Osteoblast (primary cell): ENCODE measurements at regions not wholly inside any gene's neighbourhood (a gene's known extent, or its start where the extent isn't known, plus 50 kb on each side); places are given as distances from the start of the nearest gene placed in this dataset.
"Not testable (repeated sequence)": the region's sequence is repeated elsewhere in the genome, so short reads cannot be mapped to it uniquely, and the experiment has no call there.

Experiments
- DNase-seq: peaks from one replicate; pipeline ENCODE4 v3.0.0; 2011; ENCODE audit warnings: low spot score, mixed read lengths; ENCODE audit not compliant: insufficient read length; ENCODE audit errors: missing footprints
- H2AFZ ChIP-seq: 2 replicates; pipeline ENCODE4 v1.6.0; 2011; ENCODE audit warnings: mild to moderate bottlenecking, low read length
- H3K27ac ChIP-seq: 2 replicates; pipeline ENCODE4 v1.5.1; 2011; ENCODE audit warnings: mild to moderate bottlenecking, low read depth, low read length, moderate library complexity
- H3K27me3 ChIP-seq: 2 replicates; pipeline ENCODE4 v1.6.0; 2012; ENCODE audit warnings: mild to moderate bottlenecking, control low read depth, inconsistent platforms, low read length, moderate library complexity; ENCODE audit not compliant: insufficient read depth
- H3K36me3 ChIP-seq: 2 replicates; pipeline ENCODE4 v1.5.1; 2011; ENCODE audit warnings: mild to moderate bottlenecking, low read length, control low read depth, moderate library complexity; ENCODE audit not compliant: insufficient read depth
- H3K4me1 ChIP-seq: 2 replicates; pipeline ENCODE4 v1.5.1; 2011; ENCODE audit warnings: mild to moderate bottlenecking, low read length, control low read depth, moderate library complexity; ENCODE audit not compliant: insufficient read depth
- H3K4me2 ChIP-seq: 2 replicates; pipeline ENCODE4 v1.6.0; 2011; ENCODE audit warnings: mild to moderate bottlenecking, low read length; ENCODE audit not compliant: insufficient read depth
- H3K4me3 ChIP-seq: fragments of 200-600 bp; sonication (generic); 3 replicates; pipeline ENCODE4 v1.5.1; 2012; ENCODE audit warnings: mild to moderate bottlenecking, low read length, inconsistent platforms; ENCODE audit not compliant: insufficient read depth
- H3K79me2 ChIP-seq: 2 replicates; pipeline ENCODE4 v1.6.0; 2012; ENCODE audit warnings: mild to moderate bottlenecking, low read length, control low read depth, inconsistent platforms; ENCODE audit not compliant: insufficient read depth
- H3K9me3 ChIP-seq: 2 replicates; pipeline ENCODE4 v1.5.1; 2011; ENCODE audit warnings: low read depth, low read length, control low read depth
- H4K20me1 ChIP-seq: 2 replicates; pipeline ENCODE4 v1.6.0; 2012; ENCODE audit warnings: mild to moderate bottlenecking, low read length, control low read depth; ENCODE audit not compliant: insufficient read depth
- CTCF ChIP-seq: IDR thresholded peaks from 2 replicates; pipeline ENCODE4 v1.5.1; 2011; ENCODE audit warnings: mild to moderate bottlenecking, low read depth, low read length, moderate library complexity; ENCODE audit errors: extremely low read depth

- no peaks in the 10 kb centered on the region for H3K9me3 ChIP-seq
- H4K20me1 ChIP-seq: no peaks in the 10 kb centered on the region
- no peak overlapping the region for H2AFZ ChIP-seq
- no peak for DNase-seq
- peak overlapping the region; percentile 18 for H3K4me2 ChIP-seq
- peaks cover 7% of the 10 kb centered on the region for H3K27me3 ChIP-seq
- H3K27ac ChIP-seq: no peak overlapping the region
- no peaks in the 10 kb centered on the region for H3K4me1 ChIP-seq
- no peak overlapping the region for H3K4me3 ChIP-seq
- TF ChIP-seq CTCF: peak; percentile 54
- no peaks in the 10 kb centered on the region for H3K79me2 ChIP-seq
- no peaks in the 10 kb centered on the region for H3K36me3 ChIP-seq
Measured at GRCh38 chr5:21654-22233, 70.2 kb upstream of the PLEKHG4B start.

- H3K4me3 ChIP-seq, DNase-seq, H3K4me1 ChIP-seq, H4K20me1 ChIP-seq, H3K36me3 ChIP-seq, H3K27me3 ChIP-seq, H3K9me3 ChIP-seq, H3K27ac ChIP-seq, H3K79me2 ChIP-seq, H2AFZ ChIP-seq, H3K4me2 ChIP-seq: not testable (repeated sequence)
Measured at GRCh38 chr5:23907-24306, 68.1 kb upstream of the PLEKHG4B start.

GRCh38 chr5:25067-25466, 66.9 kb upstream of the PLEKHG4B start:
- H2AFZ ChIP-seq, DNase-seq, H3K4me3 ChIP-seq, H3K9me3 ChIP-seq, H3K79me2 ChIP-seq, H3K27me3 ChIP-seq, H3K36me3 ChIP-seq, H4K20me1 ChIP-seq, H3K4me2 ChIP-seq, H3K4me1 ChIP-seq, H3K27ac ChIP-seq: not testable (repeated sequence)

- H4K20me1 ChIP-seq: no peaks in the 10 kb centered on the region
- no peaks in the 10 kb centered on the region for H3K79me2 ChIP-seq
- no peak overlapping the region for H3K4me3 ChIP-seq
- no peaks in the 10 kb centered on the region for H3K9me3 ChIP-seq
- no peak for TF ChIP-seq CTCF
- peaks cover 22% of the 10 kb centered on the region for H3K27me3 ChIP-seq
- no peak overlapping the region for H2AFZ ChIP-seq
- no peaks in the 10 kb centered on the region for H3K36me3 ChIP-seq
- H3K4me2 ChIP-seq: no peak overlapping the region
- DNase-seq: no peak
- H3K27ac ChIP-seq: no peak overlapping the region
- no peaks in the 10 kb centered on the region for H3K4me1 ChIP-seq
Measured at GRCh38 chr5:30131-30530, 61.8 kb upstream of the PLEKHG4B start.

- H3K36me3 ChIP-seq, H3K4me3 ChIP-seq, H4K20me1 ChIP-seq, DNase-seq, H3K4me2 ChIP-seq, H3K9me3 ChIP-seq, H3K4me1 ChIP-seq, H2AFZ ChIP-seq, H3K27ac ChIP-seq, H3K79me2 ChIP-seq: not testable (repeated sequence)
- H3K27me3 ChIP-seq: peaks cover 22% of the 10 kb centered on the region
Measured at GRCh38 chr5:30556-30955, 61.4 kb upstream of the PLEKHG4B start.
